ENCODE measurements at regions not wholly inside any gene's neighbourhood (a gene's known extent, or its start where the extent isn't known, plus 50 kb on each side); places are given as distances from the start of the nearest gene placed in this dataset.

DNA sequence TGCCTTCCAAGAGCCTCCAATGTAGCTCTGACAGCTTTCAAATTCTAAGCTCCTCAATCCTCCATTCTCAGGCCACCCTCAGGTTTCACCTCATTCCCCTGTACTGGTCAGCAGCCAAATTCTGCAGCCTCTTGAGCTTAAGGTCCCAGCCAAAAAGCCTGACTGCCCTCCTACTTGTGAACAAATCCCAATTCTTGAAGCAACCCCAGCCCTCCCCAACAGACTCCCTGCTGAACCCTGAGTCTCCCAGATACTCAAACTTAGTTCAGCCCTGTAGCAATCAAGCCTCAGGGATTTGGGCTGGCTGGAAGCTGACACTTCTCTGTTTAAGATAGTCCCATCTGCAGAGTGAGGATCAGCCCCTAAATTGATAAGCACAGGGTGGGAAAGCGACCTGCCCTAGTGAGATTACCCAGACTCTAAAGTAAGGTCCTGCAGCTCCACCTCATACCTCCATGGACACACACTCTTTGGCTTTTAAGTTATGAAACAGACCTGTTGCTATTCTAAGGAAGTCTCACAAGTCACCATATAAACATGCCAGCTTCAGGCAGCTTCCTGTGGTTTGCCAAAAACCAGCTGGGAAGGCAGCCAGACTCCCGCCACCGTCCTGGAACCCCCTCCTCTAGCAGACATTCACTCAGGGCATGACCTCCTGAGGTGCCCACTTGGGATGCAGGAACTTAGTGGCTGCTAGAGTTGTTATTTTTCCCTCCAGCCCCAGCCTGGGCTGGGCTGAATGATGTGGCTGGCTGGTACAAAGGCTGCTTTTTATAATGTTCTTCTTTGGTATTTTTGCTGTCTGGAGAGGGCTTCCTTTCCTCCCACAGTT lies 82.5 kb upstream of the PICALM start:
- no peaks in the 10 kb centered on the region for H3K27me3 ChIP-seq (ENCODE audit: control insufficient read depth, insufficient read depth, low read length)
- H3K27ac Mint-ChIP-seq, result peak overlapping the region; percentile 63 to 69 (median 66)
- DNase-seq (no peak), ATAC-seq (ENCODE audit: low read depth in 2 of 2) (peak in 1 of 2 donors; percentile 37)
- peaks cover 20 to 40% (median 29%) of the 10 kb centered on the region in 4 donors for H3K4me1 Mint-ChIP-seq
- no peaks in the 10 kb centered on the region for H3K9me3 Mint-ChIP-seq
- no peak overlapping the region for H3K27ac ChIP-seq (ENCODE audit: insufficient read depth, low read length, poor library complexity, severe bottlenecking)
- H3K36me3 Mint-ChIP-seq, result no peaks in the 10 kb centered on the region
- no peaks in the 10 kb centered on the region for H3K36me3 ChIP-seq (ENCODE audit: control insufficient read depth, insufficient read depth, low read length)
- H3K4me3 Mint-ChIP-seq, result peak overlapping the region in 3 of 4 donors; percentile 9 to 52 (median 30)
- no peak overlapping the region for H3K4me3 ChIP-seq (ENCODE audit: low read depth, low read length)
- no peaks in the 10 kb centered on the region for H3K27me3 Mint-ChIP-seq
- peaks cover 19% of the 10 kb centered on the region for H3K4me1 ChIP-seq (ENCODE audit: control insufficient read depth, insufficient read depth, low read length, poor library complexity, severe bottlenecking)
- H3K9me3 ChIP-seq (ENCODE audit: control insufficient read depth in 2 of 2, low read length in 2 of 2), result no peaks in the 10 kb centered on the region

DNA sequence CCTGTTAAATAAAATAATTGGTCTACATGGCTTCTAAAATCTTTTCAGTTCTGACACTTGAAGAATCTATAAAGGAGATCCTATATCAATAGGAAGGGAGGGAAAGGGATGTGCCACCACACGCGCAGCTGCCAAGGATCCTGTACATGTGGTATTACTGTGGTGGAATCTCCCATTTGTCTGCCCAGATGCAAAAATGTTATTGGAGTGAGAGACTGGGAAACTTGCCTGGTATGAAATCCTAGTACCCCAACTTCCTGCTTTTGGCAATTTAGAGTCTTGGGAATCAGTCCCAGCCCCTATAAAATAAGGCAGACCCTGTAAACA lies 81.9 kb upstream of the PICALM start:
- Histone ChIP-seq H3K27ac (ENCODE audit: insufficient read depth, low read length, poor library complexity, severe bottlenecking) (no peak overlapping the region), H3K4me1 (ENCODE audit: control insufficient read depth, insufficient read depth, low read length, poor library complexity, severe bottlenecking) (peaks cover 19% of the 10 kb centered on the region), H3K36me3 (ENCODE audit: control insufficient read depth, insufficient read depth, low read length) (no peaks in the 10 kb centered on the region), H3K4me3 (ENCODE audit: low read depth, low read length) (no peak overlapping the region), H3K9me3 (ENCODE audit: control insufficient read depth in 2 of 2, low read length in 2 of 2) (no peaks in the 10 kb centered on the region), H3K27me3 (ENCODE audit: control insufficient read depth, insufficient read depth, low read length) (no peaks in the 10 kb centered on the region)
- DNase-seq, result no peak
- no peak overlapping the region for H3K4me3 Mint-ChIP-seq
- ATAC-seq (ENCODE audit: low read depth in 2 of 2), result no peak
- no peaks in the 10 kb centered on the region for H3K27me3 Mint-ChIP-seq
- no peaks in the 10 kb centered on the region for H3K9me3 Mint-ChIP-seq
- H3K4me1 Mint-ChIP-seq, result peaks cover 20 to 40% (median 29%) of the 10 kb centered on the region in 4 donors
- H3K27ac Mint-ChIP-seq, result peak overlapping the region in 2 of 3 donors; percentile 63 to 66
- no peaks in the 10 kb centered on the region for H3K36me3 Mint-ChIP-seq

DNA sequence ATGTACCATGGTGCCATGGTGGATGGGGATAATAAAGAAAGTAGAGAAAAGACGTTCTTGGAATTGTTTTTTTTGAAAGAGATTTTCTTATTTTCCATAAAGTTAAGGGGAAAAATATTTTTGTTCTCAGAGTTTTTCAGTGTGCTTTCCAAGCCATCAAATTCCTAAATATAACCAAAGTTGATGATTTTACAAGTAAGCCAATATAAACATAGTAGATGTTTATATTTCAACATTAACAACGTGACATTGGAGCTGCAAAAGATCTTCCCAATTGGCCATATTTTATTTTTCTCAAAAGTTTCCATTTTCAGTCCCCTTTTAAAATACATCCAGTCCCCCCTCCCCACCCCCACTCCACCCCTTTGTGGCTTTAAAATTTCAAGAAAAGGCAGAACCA lies 80.9 kb upstream of the PICALM start:
- no peak overlapping the region for H3K4me3 Mint-ChIP-seq
- H3K27me3 ChIP-seq (ENCODE audit: control insufficient read depth, insufficient read depth, low read length), result no peaks in the 10 kb centered on the region
- no peaks in the 10 kb centered on the region for H3K36me3 ChIP-seq (ENCODE audit: control insufficient read depth, insufficient read depth, low read length)
- H3K36me3 Mint-ChIP-seq, result no peaks in the 10 kb centered on the region
- no peak for ATAC-seq (ENCODE audit: low read depth in 2 of 2)
- H3K9me3 ChIP-seq (ENCODE audit: control insufficient read depth in 2 of 2, low read length in 2 of 2), result no peaks in the 10 kb centered on the region
- DNase-seq, result no peak
- H3K4me1 ChIP-seq (ENCODE audit: control insufficient read depth, insufficient read depth, low read length, poor library complexity, severe bottlenecking), result peaks cover 19% of the 10 kb centered on the region
- H3K27ac Mint-ChIP-seq, result no peak overlapping the region
- H3K4me3 ChIP-seq (ENCODE audit: low read depth, low read length), result no peak overlapping the region
- no peaks in the 10 kb centered on the region for H3K27me3 Mint-ChIP-seq
- H3K9me3 Mint-ChIP-seq, result no peaks in the 10 kb centered on the region
- no peak overlapping the region for H3K27ac ChIP-seq (ENCODE audit: insufficient read depth, low read length, poor library complexity, severe bottlenecking)
- H3K4me1 Mint-ChIP-seq, result peaks cover 25 to 45% (median 32%) of the 10 kb centered on the region in 4 donors

DNA sequence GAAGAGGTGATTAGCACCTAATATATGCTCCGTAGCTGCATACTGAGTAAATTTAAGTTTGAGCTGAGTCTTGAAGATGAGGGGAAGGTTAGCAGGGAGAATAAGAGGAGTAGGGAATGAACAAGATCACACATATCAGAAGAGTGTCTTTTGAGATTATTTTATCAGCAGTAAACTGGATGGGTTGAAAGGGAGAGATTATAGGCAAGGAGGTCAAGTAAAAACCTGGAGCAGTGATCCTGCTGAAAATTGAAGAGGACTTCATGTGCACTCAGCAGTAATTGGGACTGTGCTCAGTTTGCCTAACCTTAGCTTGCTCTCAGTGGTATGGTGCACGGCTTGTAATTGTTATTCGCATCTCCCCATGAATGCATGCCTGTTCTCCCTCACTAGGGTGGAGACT lies 79.5 kb upstream of the PICALM start:
- no peaks in the 10 kb centered on the region for H3K27me3 ChIP-seq (ENCODE audit: control insufficient read depth, insufficient read depth, low read length)
- no peaks in the 10 kb centered on the region for H3K9me3 ChIP-seq (ENCODE audit: control insufficient read depth in 2 of 2, low read length in 2 of 2)
- DNase-seq (no peak), ATAC-seq (ENCODE audit: low read depth in 2 of 2) (no peak)
- Mint-ChIP-seq H3K27ac (no peak overlapping the region), H3K4me3 (no peak overlapping the region), H3K36me3 (no peaks in the 10 kb centered on the region), H3K4me1 (peaks cover 31 to 50% (median 41%) of the 10 kb centered on the region in 4 donors), H3K9me3 (no peaks in the 10 kb centered on the region), H3K27me3 (no peaks in the 10 kb centered on the region)
- no peak overlapping the region for H3K4me3 ChIP-seq (ENCODE audit: low read depth, low read length)
- H3K27ac ChIP-seq (ENCODE audit: insufficient read depth, low read length, poor library complexity, severe bottlenecking), result no peak overlapping the region
- no peaks in the 10 kb centered on the region for H3K36me3 ChIP-seq (ENCODE audit: control insufficient read depth, insufficient read depth, low read length)
- peaks cover 31% of the 10 kb centered on the region for H3K4me1 ChIP-seq (ENCODE audit: control insufficient read depth, insufficient read depth, low read length, poor library complexity, severe bottlenecking)

DNA sequence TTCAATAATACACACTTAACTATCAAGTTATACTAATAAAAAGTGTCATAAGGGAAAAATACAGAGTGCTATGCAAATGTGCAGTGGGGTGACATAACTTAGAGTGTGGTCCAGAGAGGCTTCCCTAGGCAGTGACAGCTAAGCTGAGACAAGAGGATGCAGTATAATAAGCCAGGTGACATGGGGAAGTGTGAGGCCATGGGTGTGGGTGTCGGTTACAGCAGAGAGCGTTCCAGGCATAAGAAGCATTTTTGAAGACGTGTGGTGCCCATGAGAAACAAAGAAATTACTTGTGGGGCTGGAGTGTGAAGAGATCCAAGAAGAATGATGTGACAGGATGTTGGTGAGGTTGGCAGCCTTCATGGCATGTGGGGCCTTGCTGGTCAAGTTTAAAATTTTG lies 78.1 kb upstream of the PICALM start:
- ATAC-seq (ENCODE audit: low read depth in 2 of 2), result no peak
- H3K27ac Mint-ChIP-seq, result peak overlapping the region in 1 of 3 donors; percentile 38
- no peak overlapping the region for H3K4me3 Mint-ChIP-seq
- Histone ChIP-seq H3K27me3 (ENCODE audit: control insufficient read depth, insufficient read depth, low read length) (no peaks in the 10 kb centered on the region), H3K4me3 (ENCODE audit: low read depth, low read length) (no peak overlapping the region), H3K36me3 (ENCODE audit: control insufficient read depth, insufficient read depth, low read length) (no peaks in the 10 kb centered on the region), H3K4me1 (ENCODE audit: control insufficient read depth, insufficient read depth, low read length, poor library complexity, severe bottlenecking) (peaks cover 36% of the 10 kb centered on the region), H3K27ac (ENCODE audit: insufficient read depth, low read length, poor library complexity, severe bottlenecking) (no peak overlapping the region), H3K9me3 (ENCODE audit: control insufficient read depth in 2 of 2, low read length in 2 of 2) (no peaks in the 10 kb centered on the region)
- no peaks in the 10 kb centered on the region for H3K27me3 Mint-ChIP-seq
- no peak for DNase-seq
- no peaks in the 10 kb centered on the region for H3K36me3 Mint-ChIP-seq
- H3K4me1 Mint-ChIP-seq, result peaks cover 34 to 44% (median 41%) of the 10 kb centered on the region in 4 donors
- H3K9me3 Mint-ChIP-seq, result peaks cover 0 to 4% (median 0%) of the 10 kb centered on the region in 7 donors

DNA sequence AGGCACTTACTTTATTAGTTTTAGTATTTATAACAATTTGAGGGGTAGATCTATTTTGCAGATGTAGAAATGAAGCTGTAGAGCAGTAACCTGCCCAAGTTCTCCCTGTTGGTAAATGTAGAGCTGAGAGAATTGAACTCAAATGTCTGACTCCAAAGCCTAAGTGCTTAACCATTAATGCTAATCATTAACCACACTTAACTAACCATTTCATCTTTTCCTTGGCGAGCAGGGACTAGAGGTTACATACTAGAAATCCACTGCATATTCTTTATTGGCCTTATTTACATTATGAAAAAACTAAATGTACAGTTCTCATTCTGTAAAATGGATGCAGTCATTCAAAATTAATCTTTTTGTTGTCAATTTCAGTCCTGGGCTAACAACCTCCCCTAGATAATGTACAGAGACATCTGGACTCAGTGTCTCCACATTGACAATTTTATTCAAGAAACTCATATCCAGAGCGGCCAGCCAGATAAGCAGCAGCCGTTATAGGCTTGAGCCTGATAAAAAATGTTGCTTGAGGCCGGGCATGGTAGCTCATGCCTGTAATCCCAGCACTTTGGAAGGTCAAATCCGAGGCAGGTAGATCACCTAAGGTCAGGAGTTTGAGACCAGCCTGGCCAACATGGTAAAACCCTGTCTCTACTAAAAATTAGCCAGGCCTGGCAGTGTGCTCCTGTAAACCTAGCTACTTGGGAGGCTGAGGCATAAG lies 76.7 kb upstream of the PICALM start:
- Mint-ChIP-seq H3K27me3 (no peaks in the 10 kb centered on the region), H3K4me1 (peaks cover 27 to 44% (median 40%) of the 10 kb centered on the region in 4 donors), H3K36me3 (no peaks in the 10 kb centered on the region), H3K27ac (peak overlapping the region in 1 of 3 donors; percentile 21), H3K9me3 (peaks cover 0 to 4% (median 0%) of the 10 kb centered on the region in 7 donors), H3K4me3 (no peak overlapping the region)
- no peaks in the 10 kb centered on the region for H3K36me3 ChIP-seq (ENCODE audit: control insufficient read depth, insufficient read depth, low read length)
- no peak overlapping the region for H3K27ac ChIP-seq (ENCODE audit: insufficient read depth, low read length, poor library complexity, severe bottlenecking)
- H3K9me3 ChIP-seq (ENCODE audit: control insufficient read depth in 2 of 2, low read length in 2 of 2), result no peaks in the 10 kb centered on the region
- H3K4me3 ChIP-seq (ENCODE audit: low read depth, low read length), result no peak overlapping the region
- H3K27me3 ChIP-seq (ENCODE audit: control insufficient read depth, insufficient read depth, low read length), result no peaks in the 10 kb centered on the region
- peaks cover 29% of the 10 kb centered on the region for H3K4me1 ChIP-seq (ENCODE audit: control insufficient read depth, insufficient read depth, low read length, poor library complexity, severe bottlenecking)
- DNase-seq, result no peak
- no peak for ATAC-seq (ENCODE audit: low read depth in 2 of 2)

DNA sequence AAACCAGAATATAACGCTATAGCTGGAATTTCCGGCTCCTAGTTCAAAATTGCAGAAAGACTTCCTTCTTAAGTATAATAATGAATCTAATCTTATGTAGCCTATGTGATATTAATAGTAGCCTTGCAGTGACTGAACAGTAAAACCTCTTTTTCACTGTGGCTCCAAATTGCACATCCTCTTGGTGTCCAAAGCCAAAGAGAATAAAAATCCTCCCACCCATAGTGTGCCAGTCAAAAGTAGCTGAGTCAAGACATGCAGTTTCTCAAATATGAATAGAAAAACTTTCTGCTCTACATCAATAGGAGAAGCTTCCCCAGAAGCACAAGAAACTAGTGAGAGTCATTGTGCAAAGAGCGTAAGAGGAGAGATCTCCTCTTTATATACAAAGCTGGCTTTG lies 76.0 kb upstream of the PICALM start:
- Mint-ChIP-seq H3K27me3 (no peaks in the 10 kb centered on the region), H3K36me3 (no peaks in the 10 kb centered on the region), H3K4me3 (no peak overlapping the region), H3K27ac (peak overlapping the region; percentile 18 to 38 (median 21)), H3K4me1 (peaks cover 31 to 50% (median 44%) of the 10 kb centered on the region in 4 donors), H3K9me3 (peaks cover 0 to 4% (median 0%) of the 10 kb centered on the region in 7 donors)
- H3K9me3 ChIP-seq (ENCODE audit: control insufficient read depth in 2 of 2, low read length in 2 of 2), result no peaks in the 10 kb centered on the region
- H3K36me3 ChIP-seq (ENCODE audit: control insufficient read depth, insufficient read depth, low read length), result no peaks in the 10 kb centered on the region
- no peak overlapping the region for H3K4me3 ChIP-seq (ENCODE audit: low read depth, low read length)
- H3K27ac ChIP-seq (ENCODE audit: insufficient read depth, low read length, poor library complexity, severe bottlenecking), result no peak overlapping the region
- no peaks in the 10 kb centered on the region for H3K27me3 ChIP-seq (ENCODE audit: control insufficient read depth, insufficient read depth, low read length)
- ATAC-seq (ENCODE audit: low read depth in 2 of 2), result no peak
- DNase-seq, result no peak
- H3K4me1 ChIP-seq (ENCODE audit: control insufficient read depth, insufficient read depth, low read length, poor library complexity, severe bottlenecking), result peaks cover 32% of the 10 kb centered on the region

Data from CD4-positive, CD25-positive, alpha-beta regulatory T cell (primary cell).